Panc1 (cell line): ENCODE measurements at regions not wholly inside any gene's neighbourhood (a gene's known extent, or its start where the extent isn't known, plus 50 kb on each side); places are given as distances from the start of the nearest gene placed in this dataset.

ENCODE experiments used
- ATAC-seq: fragments of 200-7000 bp; cut with Tn5 transposase; 2 replicates; pipeline ENCODE4 v1.9.1; 2020; ENCODE audit warnings: mild to moderate bottlenecking, moderate library complexity
- BruUV-seq: library from RNA; stranded (reverse); fragments of 400-500 nt; replicated peaks from 2 replicates; lab custom pipeline; 2021; lab: Mats Ljungman, UMichigan
- CTCF ChIA-PET: fragments of 300-600 bp; sonication (Branson Sonifier 250); formaldehyde crosslinking; loops from one replicate; lab custom pipeline; 2022; ENCODE audit warnings: antibody characterized with exemption; lab: Charles Lee
- POLR2A ChIA-PET: fragments of 300-600 bp; sonication (Branson Sonifier 250); formaldehyde crosslinking; loops from one replicate; lab custom pipeline; 2022; ENCODE audit warnings: antibody characterized with exemption; lab: Charles Lee
- DNase-seq: peaks from one replicate; pipeline ENCODE4 v3.0.0-alpha.2; 2010; ENCODE audit warnings: low read depth, low spot score
- H3K27ac ChIP-seq: 2 replicates; pipeline ENCODE4 v1.5.1; 2011; ENCODE audit warnings: mild to moderate bottlenecking, low read length, inconsistent platforms
- H3K27me3 ChIP-seq: fragments of 200-500 bp; sonication (Bioruptor generic); 2 replicates; pipeline ENCODE4 v1.6.0; 2014; ENCODE audit warnings: low read length, inconsistent platforms; ENCODE audit not compliant: control insufficient read depth, insufficient read depth
- H3K36me3 ChIP-seq: fragments of 200-500 bp; sonication (Bioruptor generic); 2 replicates; pipeline ENCODE4 v1.5.1; 2014; ENCODE audit warnings: inconsistent platforms, mild to moderate bottlenecking, low read length, moderate library complexity; ENCODE audit not compliant: control insufficient read depth, insufficient read depth
- H3K4me1 ChIP-seq: 2 replicates; pipeline ENCODE4 v1.5.1; 2011; ENCODE audit warnings: inconsistent platforms, mild to moderate bottlenecking, low read length, moderate library complexity; ENCODE audit not compliant: control insufficient read depth, insufficient read depth
- H3K4me3 ChIP-seq, 2 experiments: 2 replicates each; pipeline ENCODE4 v1.5.1; 2011 to 2012; ENCODE audit warnings: low read depth in 2 of 2, low read length in 2 of 2, mild to moderate bottlenecking in 2 of 2, inconsistent platforms in 1 of 2, moderate library complexity in 1 of 2
- H3K9me3 ChIP-seq: fragments of 200-500 bp; sonication (Bioruptor generic); 2 replicates; pipeline ENCODE4 v1.5.1; 2014; ENCODE audit warnings: low read depth, mild to moderate bottlenecking, inconsistent platforms, low read length, moderate library complexity; ENCODE audit not compliant: control insufficient read depth, insufficient read depth
- CTCF ChIP-seq: fragments of 450-650 bp; IDR thresholded peaks from 2 replicates; pipeline ENCODE4 v1.5.1; 2017; ENCODE audit warnings: mild to moderate bottlenecking
- POLR2AphosphoS5 ChIP-seq: IDR thresholded peaks from 2 replicates; pipeline ENCODE4 v1.6.1; 2012; ENCODE audit warnings: mild to moderate bottlenecking, low read depth, low read length, moderate library complexity
- REST ChIP-seq, 2 experiments: IDR thresholded peaks; 2 replicates each; pipeline ENCODE4 v1.6.1; 2011 to 2012; ENCODE audit warnings: low read depth in 2 of 2, control low read depth in 1 of 2, low read length in 1 of 2, mild to moderate bottlenecking in 1 of 2, moderate library complexity in 1 of 2; ENCODE audit not compliant: insufficient read depth in 1 of 2
- SIN3A ChIP-seq: IDR thresholded peaks from 2 replicates; pipeline ENCODE4 v1.6.1; 2012; ENCODE audit warnings: low read depth, mild to moderate bottlenecking, low read length, moderate library complexity, borderline replicate concordance; ENCODE audit not compliant: insufficient read depth
- TCF7L2 ChIP-seq: IDR thresholded peaks from 2 replicates; pipeline ENCODE4 v1.6.1; 2011; ENCODE audit warnings: mild to moderate bottlenecking, low read depth, low read length, inconsistent platforms
- in situ Hi-C: cut with HindIII; loops from 2 replicates; pipeline ENCODE4 v1.10.0; 2016; ENCODE audit warnings: low sequenced_read_pairs, low pct_unique_long_range_greater_than_20kb
- intact Hi-C: fragments of 100-400 bp; cut with micrococcal nuclease; formaldehyde crosslinking; loops from one replicate; pipeline ENCODE4 v1.10.0; 2022; ENCODE audit not compliant: unreplicated experiment

- no TSS peak for BruUV-seq
These were observed 467.6 kb upstream of the CFAP20DC start for GRCh38 chr3:59517388-59517787.

DNA sequence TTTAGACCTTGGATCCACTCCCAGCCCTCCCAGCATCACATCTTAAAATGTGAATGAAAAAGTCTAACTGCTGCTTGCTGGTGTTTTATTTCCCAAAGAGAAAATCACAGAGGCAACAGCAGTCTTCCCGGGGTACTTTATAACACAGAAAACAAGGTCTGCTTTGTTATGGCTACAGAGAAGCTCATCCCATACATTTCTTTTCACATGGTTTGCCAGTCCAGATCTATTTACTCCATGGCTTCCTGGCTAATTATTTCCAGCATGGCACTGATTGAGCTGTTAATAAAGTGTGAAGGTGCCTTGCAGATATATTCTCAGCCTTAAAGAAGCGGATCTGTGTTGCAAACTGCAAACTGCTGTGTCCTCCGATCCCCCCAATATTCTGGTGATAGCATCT lies 466.1 kb upstream of the CFAP20DC start:
- BruUV-seq, result no TSS peak
- Histone ChIP-seq H3K27ac (no peak overlapping the region), H3K36me3 (no peaks in the 10 kb centered on the region), H3K27me3 (no peaks in the 10 kb centered on the region), H3K9me3 (no peaks in the 10 kb centered on the region), H3K4me1 (no peaks in the 10 kb centered on the region), H3K4me3 (no peak overlapping the region)
- ChIA-PET POLR2A (interaction anchor here (0.7 kb wide), 1 partner anchor 39 kb away, joined by 3 read pairs; no protein-coding TSS in a partner anchor), CTCF (no interaction called here)
- DNase-seq, result no peak
- ATAC-seq, result no peak
- intact Hi-C loops, result no loop called here
- no peak for TF ChIP-seq SIN3A
- TF ChIP-seq TCF7L2, result no peak
- no peak for TF ChIP-seq CTCF
- no peak for TF ChIP-seq POLR2AphosphoS5
- no peak for TF ChIP-seq REST (IDR thresholded peaks at IDR 0.05; ENCODE audit: insufficient read depth in 1 of 2, low read depth in 2 of 2, low read length in 1 of 2)
- in situ Hi-C loops, result no loop called here

More at GRCh38 chr3:59517388-59517787, 467.6 kb upstream of the CFAP20DC start:
- DNase-seq, result no peak
- ChIA-PET POLR2A (no interaction called here), CTCF (no interaction called here)
- Histone ChIP-seq H3K27me3 (no peaks in the 10 kb centered on the region), H3K4me1 (no peaks in the 10 kb centered on the region), H3K27ac (no peak overlapping the region), H3K9me3 (no peaks in the 10 kb centered on the region), H3K36me3 (no peaks in the 10 kb centered on the region), H3K4me3 (no peak overlapping the region)
- intact Hi-C loops (no loop called here), in situ Hi-C loops (no loop called here)
- no peak for TF ChIP-seq POLR2AphosphoS5
- no peak for TF ChIP-seq REST (IDR thresholded peaks at IDR 0.05; ENCODE audit: insufficient read depth in 1 of 2, low read depth in 2 of 2, low read length in 1 of 2)
- no peak for TF ChIP-seq TCF7L2
- no peak for TF ChIP-seq CTCF
- TF ChIP-seq SIN3A, result no peak
- ATAC-seq, result no peak
